GM19324 (cell line): ENCODE measurements at regions not wholly inside any gene's neighbourhood (a gene's known extent, or its start where the extent isn't known, plus 50 kb on each side); places are given as distances from the start of the nearest gene placed in this dataset.

ENCODE experiments used
- ATAC-seq: cut with Tn5 transposase; IDR thresholded peaks from one replicate; pipeline ENCODE4 v1.9.1; 2021; ENCODE audit warnings: mild to moderate bottlenecking, moderate library complexity; ENCODE audit not compliant: unreplicated experiment, low FRiP score

GRCh38 chr11:27907530-27907929, 200.4 kb downstream of the KIF18A start:
- ATAC-seq: no peak

- no peak for ATAC-seq
Observed at GRCh38 chr11:27907091-27907490, 200.9 kb downstream of the KIF18A start.

GRCh38 chr11:27904358-27905055, 203.4 kb downstream of the KIF18A start:
- no peak for ATAC-seq

GRCh38 chr11:27902981-27903624, 202.8 kb upstream of the BDNF start:
- ATAC-seq: no peak

- no peak for ATAC-seq
Observed at GRCh38 chr11:27898166-27898565, 197.9 kb upstream of the BDNF start.

- no peak for ATAC-seq
Observed at GRCh38 chr11:27896096-27896495, 195.8 kb upstream of the BDNF start.

GRCh38 chr11:27894552-27894951, 194.3 kb upstream of the BDNF start:
- ATAC-seq: no peak

GRCh38 chr11:27886857-27887256, 186.6 kb upstream of the BDNF start:
- ATAC-seq: no peak

GRCh38 chr11:27882066-27882697, 181.9 kb upstream of the BDNF start:
- ATAC-seq: peak; percentile 49

GRCh38 chr11:27875831-27876775, 175.8 kb upstream of the BDNF start:
- no peak for ATAC-seq

GRCh38 chr11:27874998-27875830, 175.0 kb upstream of the BDNF start:
- no peak for ATAC-seq

GRCh38 chr11:27873664-27874063, 173.4 kb upstream of the BDNF start:
- ATAC-seq: no peak

GRCh38 chr11:27871056-27871455, 170.8 kb upstream of the BDNF start:
- no peak for ATAC-seq

GRCh38 chr11:27869701-27870100, 169.4 kb upstream of the BDNF start:
- no peak for ATAC-seq

GRCh38 chr11:27868709-27869108, 168.5 kb upstream of the BDNF start:
- ATAC-seq: no peak

- ATAC-seq: no peak
Observed at GRCh38 chr11:27868226-27868625, 168.0 kb upstream of the BDNF start.

- no peak for ATAC-seq
Observed at GRCh38 chr11:27865105-27865504, 164.8 kb upstream of the BDNF start.

GRCh38 chr11:27864611-27865010, 164.4 kb upstream of the BDNF start:
- ATAC-seq: no peak

GRCh38 chr11:27864091-27864491, 163.8 kb upstream of the BDNF start:
- no peak for ATAC-seq

- no peak for ATAC-seq
Observed at GRCh38 chr11:27863637-27864036, 163.4 kb upstream of the BDNF start.
